Gastrocnemius medialis (tissue), 4 donors: ENCODE measurements at regions not wholly inside any gene's neighbourhood (a gene's known extent, or its start where the extent isn't known, plus 50 kb on each side); places are given as distances from the start of the nearest gene placed in this dataset.

Experiments used
- ATAC-seq, 2 donors: fragments of 150-250 bp; one replicate each; pipeline ENCODE4 v1.9.1; 2016
- DNase-seq, 2 donors: peaks; one replicate each; pipeline ENCODE4 v3.0.0-alpha.2; 2019
- H3K27ac ChIP-seq, 4 donors: fragments of 200-600 bp; sonication (generic); 1 replicate in 1 of 4; 2 replicates in 3 of 4; pipeline ENCODE4 v1.5.1; 2016 to 2018; ENCODE audit warnings: mild to moderate bottlenecking in 2 of 4, moderate library complexity in 1 of 4
- H3K27me3 ChIP-seq, 3 donors: fragments of 200-600 bp; sonication (generic) in 2 of 3; 1 replicate in 1 of 3; 2 replicates in 2 of 3; pipeline versions ENCODE4 v1.5.1 to v1.6.0; 2016 to 2019; ENCODE audit warnings: mild to moderate bottlenecking in 1 of 3, moderate library complexity in 1 of 3
- H3K36me3 ChIP-seq, 2 donors: fragments of 200-600 bp; sonication (generic) in 1 of 2; one replicate each; pipeline ENCODE4 v1.5.1; 2017 to 2018
- H3K4me1 ChIP-seq, 2 donors: fragments of 200-600 bp; sonication (generic) in 1 of 2; one replicate each; pipeline ENCODE4 v1.5.1; 2016 to 2017; ENCODE audit warnings: mild to moderate bottlenecking in 2 of 2
- H3K4me3 ChIP-seq, 4 donors: fragments of 200-600 bp; sonication (generic) in 3 of 4; 1 replicate in 1 of 4; 2 replicates in 3 of 4; pipeline ENCODE4 v1.5.1; 2016 to 2019; ENCODE audit warnings: mild to moderate bottlenecking in 2 of 4
- H3K9me3 ChIP-seq, 3 donors: fragments of 200-600 bp; sonication (generic) in 2 of 3; 1 replicate in 1 of 3; 2 replicates in 2 of 3; pipeline ENCODE4 v1.5.1; 2016 to 2019
- CTCF ChIP-seq, 5 experiments: fragments of 450-650 bp in 3 of 5; fragments of 200-600 bp in 2 of 5; sonication (generic) in 2 of 5; IDR thresholded peaks in 4 of 5; conservative IDR thresholded peaks in 1 of 5; 1 replicate in 4 of 5; 2 replicates in 1 of 5; pipeline ENCODE4 v1.5.1; 2016 to 2019; ENCODE audit warnings: antibody characterized with exemption in 5 of 5, mild to moderate bottlenecking in 3 of 5, moderate library complexity in 3 of 5
- POLR2A ChIP-seq, 2 donors: fragments of 450-650 bp; IDR thresholded peaks; one replicate each; pipeline ENCODE4 v1.6.1; 2017; ENCODE audit warnings: antibody characterized with exemption in 2 of 2, mild to moderate bottlenecking in 2 of 2, moderate library complexity in 2 of 2
- in situ Hi-C, 4 donors: fragments of 200-750 bp; cut with MboI; loops; one replicate each; pipeline versions ENCODE4 v1.15.0 to v1.8.0; 2017; ENCODE audit warnings: low sequenced_read_pairs in 4 of 4
- intact Hi-C: fragments of 100-400 bp; cut with DNase I; formaldehyde crosslinking; loops from one replicate; pipeline ENCODE4 v1.15.1; 2023; ENCODE audit warnings: low total_unique reads

GRCh38 chr2:146806364-146807005 lies 1038.3 kb upstream of the ACVR2A start:
- TF ChIP-seq POLR2A (IDR thresholded peaks at IDR 0.05) (no peak), CTCF (IDR thresholded peaks at IDR 0.05 in 4 of 5, conservative IDR thresholded peaks at IDR 0.05 in 1 of 5) (no peak)
- no peak for ATAC-seq

GRCh38 chr2:146804288-146804687 lies 1040.5 kb upstream of the ACVR2A start:
- Histone ChIP-seq H3K9me3 (no peaks in the 10 kb centered on the region), H3K27ac (no peak overlapping the region), H3K4me1 (peaks cover 0 to 5% of the 10 kb centered on the region in 2 donors), H3K27me3 (no peaks in the 10 kb centered on the region), H3K4me3 (no peak overlapping the region), H3K36me3 (no peaks in the 10 kb centered on the region)
- ATAC-seq (no peak), DNase-seq (no peak)
- intact Hi-C loops (no loop called here), in situ Hi-C loops (no loop called here)
- TF ChIP-seq POLR2A (IDR thresholded peaks at IDR 0.05), result no peak
- TF ChIP-seq CTCF (IDR thresholded peaks at IDR 0.05 in 4 of 5, conservative IDR thresholded peaks at IDR 0.05 in 1 of 5), result no peak

More at GRCh38 chr2:146806364-146807005, 1038.3 kb upstream of the ACVR2A start:
- Histone ChIP-seq H3K27me3 (no peaks in the 10 kb centered on the region), H3K4me1 (peaks cover 0 to 5% of the 10 kb centered on the region in 2 donors), H3K27ac (no peak overlapping the region), H3K4me3 (no peak overlapping the region), H3K36me3 (no peaks in the 10 kb centered on the region), H3K9me3 (no peaks in the 10 kb centered on the region)
- in situ Hi-C loops, result no loop called here
- no peak for DNase-seq
- intact Hi-C loops, result no loop called here

DNA sequence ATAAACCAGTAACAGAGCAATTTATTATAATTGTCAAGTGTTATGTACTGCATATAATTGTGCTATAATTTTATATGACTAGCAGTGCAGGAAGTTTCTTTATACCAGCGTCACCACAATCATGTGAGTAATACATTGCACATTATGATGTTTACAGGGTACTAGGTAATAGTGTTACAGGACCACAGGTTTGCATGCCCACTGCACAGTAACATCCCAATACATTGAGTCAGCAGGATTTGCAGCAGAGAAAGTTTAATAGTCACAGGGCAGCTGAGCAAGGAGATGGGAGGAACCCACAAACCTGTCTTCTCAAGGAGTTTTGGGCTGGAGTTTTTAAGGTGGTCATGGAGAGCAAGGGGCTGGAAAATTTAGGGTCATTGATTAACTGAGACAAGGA lies 1042.9 kb upstream of the ACVR2A start:
- H3K27me3 ChIP-seq, result no peaks in the 10 kb centered on the region
- TF ChIP-seq POLR2A (IDR thresholded peaks at IDR 0.05), result no peak
- no peak for TF ChIP-seq CTCF (IDR thresholded peaks at IDR 0.05 in 4 of 5, conservative IDR thresholded peaks at IDR 0.05 in 1 of 5)
- no peak for DNase-seq
- intact Hi-C loops (no loop called here), in situ Hi-C loops (no loop called here)
- no peaks in the 10 kb centered on the region for H3K9me3 ChIP-seq
- H3K4me3 ChIP-seq, result no peak overlapping the region
- no peak for ATAC-seq
- H3K4me1 ChIP-seq, result peaks cover 0 to 5% of the 10 kb centered on the region in 2 donors
- H3K36me3 ChIP-seq, result no peaks in the 10 kb centered on the region
- H3K27ac ChIP-seq, result no peak overlapping the region

GRCh38 chr2:146786396-146786795 lies 1058.4 kb upstream of the ACVR2A start:
- ATAC-seq (no peak), DNase-seq (no peak)
- Histone ChIP-seq H3K27me3 (no peaks in the 10 kb centered on the region), H3K4me1 (no peaks in the 10 kb centered on the region), H3K4me3 (no peak overlapping the region), H3K36me3 (no peaks in the 10 kb centered on the region), H3K9me3 (no peaks in the 10 kb centered on the region), H3K27ac (no peak overlapping the region)
- TF ChIP-seq POLR2A (IDR thresholded peaks at IDR 0.05) (no peak), CTCF (IDR thresholded peaks at IDR 0.05 in 4 of 5, conservative IDR thresholded peaks at IDR 0.05 in 1 of 5) (no peak)
- in situ Hi-C loops (no loop called here), intact Hi-C loops (no loop called here)

- DNase-seq (no peak), ATAC-seq (no peak)
- Histone ChIP-seq H3K27ac (no peak overlapping the region), H3K4me3 (no peak overlapping the region), H3K9me3 (no peaks in the 10 kb centered on the region), H3K4me1 (no peaks in the 10 kb centered on the region), H3K36me3 (no peaks in the 10 kb centered on the region), H3K27me3 (no peaks in the 10 kb centered on the region)
- TF ChIP-seq POLR2A (IDR thresholded peaks at IDR 0.05) (no peak), CTCF (IDR thresholded peaks at IDR 0.05 in 4 of 5, conservative IDR thresholded peaks at IDR 0.05 in 1 of 5) (no peak)
- in situ Hi-C loops, result no loop called here
- intact Hi-C loops, result no loop called here
Measured at GRCh38 chr2:146785101-146785500, 1059.7 kb upstream of the ACVR2A start.
